OCI-M2 (cell line): ENCODE measurements at regions not wholly inside any gene's neighbourhood (a gene's known extent, or its start where the extent isn't known, plus 50 kb on each side); places are given as distances from the start of the nearest gene placed in this dataset.
"Not testable (repeated sequence)": the region's sequence is repeated elsewhere in the genome, so short reads cannot be mapped to it uniquely, and the experiment has no call there.

Experiments used
- DNase-seq: peaks from one replicate; lab custom pipeline; 2025; ENCODE audit not compliant: unreplicated experiment; lab: John Stamatoyannopoulos, UW

DNA sequence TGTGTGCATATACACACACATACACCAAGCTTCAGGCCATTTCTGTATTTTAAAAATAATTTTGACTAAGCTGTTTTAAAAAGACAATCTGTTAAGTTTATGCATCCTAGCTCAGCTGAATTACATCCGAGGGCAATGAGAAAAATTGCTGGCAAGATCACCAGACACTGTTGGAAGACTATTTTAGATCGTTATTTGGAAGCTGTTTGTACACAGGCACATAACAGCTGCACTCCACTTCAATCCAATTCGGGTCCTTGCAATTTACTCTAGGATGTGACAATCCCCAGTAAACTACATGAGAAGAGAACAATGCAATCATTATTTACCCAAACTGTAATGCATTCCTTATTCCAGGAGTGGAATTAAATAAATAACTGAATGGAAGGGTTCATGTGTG lies 79.3 kb upstream of the RASA1 start:
- no peak for DNase-seq

DNA sequence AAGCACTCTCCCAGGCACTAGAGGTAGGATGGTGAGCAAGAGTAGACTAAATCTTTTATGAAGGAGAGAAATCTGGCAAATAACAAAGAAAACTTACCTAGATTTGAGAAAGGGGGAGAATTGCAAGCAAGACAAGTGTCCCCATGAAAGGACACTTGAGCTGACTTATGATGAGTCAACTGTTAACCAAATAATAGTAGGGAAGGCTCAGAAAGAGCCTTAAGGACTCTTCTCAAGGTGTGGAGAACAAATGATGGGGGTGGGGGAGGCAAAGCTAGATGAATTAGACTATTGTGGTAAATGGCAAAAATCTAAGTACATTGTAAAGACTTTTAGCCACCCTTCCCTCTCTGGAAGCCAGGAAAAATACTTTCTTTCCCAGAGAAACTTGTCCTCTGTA lies 77.6 kb upstream of the RASA1 start:
- DNase-seq: no peak

DNA sequence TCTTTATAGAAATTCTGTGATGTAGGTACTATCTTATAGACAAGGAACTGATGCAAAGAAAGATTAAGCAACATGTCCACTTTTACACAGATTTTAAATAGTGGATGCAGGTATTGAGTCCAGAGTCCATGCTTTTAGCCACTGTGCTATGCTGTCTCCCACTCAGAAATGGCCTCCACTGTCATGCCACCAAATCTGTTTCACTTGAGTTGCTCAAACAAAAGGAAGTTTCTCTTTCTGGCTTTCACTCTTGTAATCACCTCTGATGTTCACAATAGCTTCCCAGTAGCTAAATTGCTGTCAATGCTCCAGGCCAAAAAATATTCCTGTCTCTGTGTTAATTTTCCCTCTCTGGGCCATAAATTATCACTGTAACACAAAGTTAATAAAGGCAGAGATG lies 77.0 kb upstream of the RASA1 start:
- no peak for DNase-seq

DNA sequence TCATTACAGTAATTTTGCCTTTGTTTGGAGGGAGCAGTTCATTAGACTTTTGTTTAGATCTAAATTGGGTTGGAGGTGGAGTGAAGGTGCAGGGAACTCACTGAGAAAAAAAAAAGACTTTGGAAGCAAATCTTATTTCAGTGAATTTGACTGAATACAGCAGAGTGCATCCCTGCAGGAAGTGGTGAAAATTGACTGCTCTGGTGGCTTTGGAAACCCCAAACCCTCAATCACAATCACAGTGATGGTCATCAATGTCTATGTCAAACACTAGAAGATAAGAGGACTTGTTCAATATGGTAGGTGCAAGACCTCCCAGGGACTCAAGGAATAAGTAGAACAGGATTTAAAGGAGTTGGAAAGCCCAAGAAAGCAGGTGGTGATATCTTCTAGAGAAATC lies 76.0 kb upstream of the RASA1 start:
- DNase-seq: no peak

DNA sequence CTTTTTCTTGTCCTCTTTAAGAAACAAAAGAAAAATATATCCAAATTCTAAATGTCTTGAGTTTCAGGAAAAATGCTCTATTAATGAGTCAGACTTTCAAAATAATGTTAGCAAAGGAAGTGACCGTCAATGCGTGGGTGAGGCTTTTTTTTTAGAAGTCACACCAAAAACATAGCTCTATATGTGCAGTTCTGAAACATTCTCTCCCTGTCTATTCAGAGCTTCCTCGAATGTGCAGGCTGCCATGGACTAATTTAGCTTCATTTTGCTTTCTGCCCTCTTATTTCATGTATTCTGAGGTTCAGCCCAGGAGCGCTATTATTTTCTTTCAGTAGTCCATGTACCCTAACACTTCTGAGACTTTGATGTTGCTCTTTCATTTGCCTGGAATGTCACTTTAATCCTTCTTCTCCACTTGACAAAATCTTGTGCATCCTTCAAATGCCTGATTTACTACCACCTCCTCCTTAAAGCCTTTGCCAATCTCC lies 72.5 kb upstream of the RASA1 start:
- DNase-seq: no peak

DNA sequence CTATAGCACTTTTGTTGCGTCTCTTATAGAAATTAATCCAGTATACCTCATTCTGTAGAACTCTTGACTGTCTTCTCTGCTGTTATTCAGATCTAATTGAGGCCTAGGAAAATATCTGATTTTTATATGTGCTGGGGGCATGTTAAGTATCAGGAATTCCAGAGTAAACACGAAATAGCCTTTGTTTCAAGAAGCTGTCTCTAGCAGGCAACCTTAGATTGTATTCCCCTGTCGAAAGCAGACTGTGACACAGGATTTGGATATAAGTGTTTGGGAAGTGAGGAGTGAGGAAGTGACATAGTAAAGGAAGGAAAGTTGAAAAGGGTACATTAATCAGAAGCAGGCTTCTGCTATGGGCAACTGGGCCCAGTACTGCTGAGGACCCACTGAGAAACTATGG lies 72.1 kb upstream of the RASA1 start:
- no peak for DNase-seq

DNA sequence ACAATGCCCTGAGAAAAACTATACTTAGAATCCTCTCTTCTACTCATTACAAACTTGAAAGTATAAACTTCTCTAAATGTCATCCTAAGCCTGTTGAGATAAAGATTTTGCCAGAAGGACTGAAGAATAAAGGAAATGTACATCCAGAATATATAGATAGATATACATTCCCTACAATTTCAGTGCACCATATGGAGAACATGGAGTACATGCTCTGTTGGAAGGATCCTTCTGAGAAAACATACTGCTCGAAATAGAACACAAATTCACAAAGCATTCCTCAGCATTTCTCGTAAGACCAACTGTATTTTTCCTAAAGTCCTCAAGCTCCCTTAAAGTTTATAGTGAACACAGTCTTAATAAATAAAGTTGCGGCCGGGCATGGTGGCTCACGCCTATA lies 69.7 kb upstream of the RASA1 start:
- DNase-seq: no peak

DNA sequence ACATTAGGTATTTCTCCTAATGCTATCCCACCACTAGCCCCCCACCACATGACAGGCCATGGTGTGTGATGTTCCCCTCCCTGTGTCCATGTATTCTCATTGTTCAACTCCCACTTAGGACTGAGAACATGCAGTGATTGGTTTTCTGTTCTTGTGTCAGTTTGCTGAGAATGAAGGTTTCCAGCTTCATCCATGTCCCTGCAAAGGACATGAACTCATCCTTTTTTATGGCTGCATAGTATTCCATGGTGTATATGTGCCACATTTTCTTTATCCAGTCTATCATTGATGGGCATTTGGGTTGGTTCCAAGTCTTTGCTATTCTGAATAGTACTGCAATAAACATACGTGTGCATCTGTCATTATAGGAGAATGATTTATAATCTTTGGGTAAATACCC lies 68.4 kb upstream of the RASA1 start:
- DNase-seq: not testable (repeated sequence)

DNA sequence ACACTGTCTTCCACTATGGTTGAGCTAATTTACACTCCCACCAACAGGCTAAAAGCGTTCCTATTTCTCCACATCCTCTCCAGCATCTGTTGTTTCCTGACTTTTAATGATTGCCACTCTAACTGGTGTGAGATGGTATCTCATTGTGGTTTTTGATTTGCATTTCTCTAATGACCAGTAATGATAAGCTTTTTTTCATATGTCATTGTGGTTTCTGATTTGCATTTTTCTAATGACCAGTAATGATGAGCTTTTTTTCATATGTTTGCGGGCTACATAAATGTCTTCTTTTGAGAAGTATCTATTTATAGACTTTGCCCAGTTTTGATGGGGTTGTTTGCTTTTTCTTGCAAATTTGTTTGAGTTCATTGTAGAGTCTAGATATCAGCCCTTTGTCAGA lies 68.0 kb upstream of the RASA1 start:
- not testable (repeated sequence) for DNase-seq

DNA sequence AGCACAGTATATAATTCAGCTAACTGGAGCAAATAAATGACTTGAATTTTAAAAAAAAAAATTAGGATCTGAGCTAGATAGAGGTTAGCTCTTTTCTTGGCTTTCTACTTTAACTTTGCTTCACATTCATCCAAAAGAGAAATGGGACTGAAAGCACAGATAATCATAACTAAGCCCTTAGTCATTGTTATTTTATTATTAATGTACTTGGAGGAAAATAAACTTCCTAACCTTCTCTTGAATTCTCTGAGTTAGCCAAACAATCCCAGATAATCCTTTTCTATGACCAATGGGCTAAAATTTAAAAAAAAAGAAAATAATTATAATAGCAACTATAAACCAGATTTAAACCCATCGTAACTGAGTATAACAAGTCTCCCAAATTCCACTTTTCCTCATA lies 57.6 kb upstream of the RASA1 start:
- DNase-seq: no peak

DNA sequence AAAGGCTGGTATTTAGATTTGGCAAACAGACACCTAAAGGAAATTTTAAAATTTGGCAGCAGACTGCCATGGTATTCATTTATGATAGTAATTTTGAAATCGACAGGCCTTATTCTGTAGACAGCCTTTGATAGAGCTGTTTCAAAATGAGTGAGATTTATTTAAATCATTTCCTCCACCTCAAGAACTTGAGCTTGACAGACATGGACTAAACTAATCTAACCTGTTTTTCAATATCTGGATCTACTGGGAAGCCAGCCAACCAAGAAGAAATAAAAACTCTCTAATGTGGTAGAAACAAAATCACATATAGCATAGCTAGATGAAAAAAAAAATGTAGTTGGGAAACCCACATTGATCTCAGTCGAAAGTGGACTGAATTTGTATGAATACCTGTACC lies 56.9 kb upstream of the RASA1 start:
- DNase-seq: no peak

DNA sequence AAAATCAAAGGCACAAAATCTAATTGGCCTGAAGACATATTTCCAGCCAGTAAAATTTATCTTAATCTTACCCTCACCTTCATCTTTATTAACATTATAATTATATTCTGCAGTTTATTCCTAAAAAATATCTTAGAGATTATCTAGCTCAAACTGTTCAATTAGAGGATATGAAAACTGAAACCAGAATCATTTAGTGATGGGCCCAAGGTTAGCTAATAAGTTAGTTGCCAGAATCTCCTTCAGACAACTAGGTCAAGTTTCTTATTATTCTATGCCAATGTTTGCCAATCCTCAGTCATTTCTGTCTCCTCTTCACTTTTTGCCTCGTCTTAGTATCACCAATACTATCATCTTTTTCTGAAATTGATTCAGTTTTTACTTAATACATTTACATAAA lies 56.0 kb upstream of the RASA1 start:
- no peak for DNase-seq

DNA sequence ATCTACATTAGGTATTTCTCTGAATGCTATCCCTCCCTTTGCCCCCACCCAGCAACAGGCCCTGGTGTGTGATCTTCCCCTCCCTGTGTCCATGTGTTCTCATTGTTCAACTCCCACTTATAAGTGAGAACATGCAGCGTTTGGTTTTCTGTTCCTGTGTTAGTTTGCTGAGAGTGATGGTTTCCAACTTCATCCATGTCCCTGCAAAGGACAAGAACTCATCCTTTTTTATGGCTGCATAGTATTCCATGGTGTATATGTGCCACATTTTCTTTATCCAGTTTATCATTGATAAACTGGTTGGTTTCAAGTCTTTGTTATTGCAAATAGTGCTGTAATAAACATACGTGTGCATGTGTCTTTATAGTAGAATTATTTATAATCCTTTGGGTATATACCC lies 55.5 kb upstream of the RASA1 start:
- not testable (repeated sequence) for DNase-seq

DNA sequence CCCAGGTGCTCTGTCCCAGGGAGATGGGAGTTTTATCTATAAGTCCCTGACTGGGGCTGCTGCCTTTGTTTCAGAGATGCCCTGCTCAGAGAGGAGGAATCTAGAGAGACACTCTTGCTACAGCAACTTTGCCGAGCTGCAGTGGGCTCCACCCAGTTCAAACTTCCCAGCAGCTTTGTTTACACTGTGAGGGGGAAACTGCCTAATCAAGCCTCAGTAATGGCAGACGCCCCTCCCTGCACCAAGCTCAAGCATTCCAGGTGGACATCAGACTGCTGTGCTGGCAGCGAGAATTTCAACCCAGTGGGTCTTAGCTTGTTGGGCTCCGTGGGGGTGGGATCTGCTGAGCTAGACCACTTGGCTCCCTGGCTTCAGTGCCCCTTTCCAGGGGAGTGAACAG lies 50.2 kb upstream of the RASA1 start:
- not testable (repeated sequence) for DNase-seq
